HG03280 (cell line): ENCODE measurements at regions not wholly inside any gene's neighbourhood (a gene's known extent, or its start where the extent isn't known, plus 50 kb on each side); places are given as distances from the start of the nearest gene placed in this dataset.

Experiments
- ATAC-seq: cut with Tn5 transposase; IDR thresholded peaks from one replicate; pipeline ENCODE4 v1.9.1; 2021; ENCODE audit warnings: mild to moderate bottlenecking, moderate library complexity; ENCODE audit not compliant: unreplicated experiment

GRCh38 chr4:24174602-24175001 lies 284.8 kb upstream of the PPARGC1A start:
- ATAC-seq = no peak

- ATAC-seq = no peak
These were observed 282.6 kb upstream of the PPARGC1A start for GRCh38 chr4:24172406-24172805.

DNA sequence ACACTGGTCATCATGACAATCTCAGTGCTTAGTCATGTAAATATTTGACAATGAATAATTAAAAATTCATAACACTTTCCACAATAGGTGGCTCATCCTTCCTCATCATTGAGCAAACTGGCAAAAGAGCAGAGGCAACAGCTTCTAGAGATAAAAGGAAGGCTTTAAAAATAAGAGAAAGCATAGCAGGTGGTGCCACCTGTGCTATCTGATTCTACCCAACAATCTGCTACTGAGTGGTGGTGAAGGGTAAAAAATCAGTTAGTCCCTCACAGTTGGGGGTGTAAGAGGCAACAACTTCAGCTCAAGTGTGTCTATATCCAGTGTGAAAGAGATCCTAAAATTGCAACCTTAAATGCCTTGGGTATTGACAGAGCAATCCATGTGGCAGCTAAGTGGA lies 280.1 kb upstream of the PPARGC1A start:
- no peak for ATAC-seq

DNA sequence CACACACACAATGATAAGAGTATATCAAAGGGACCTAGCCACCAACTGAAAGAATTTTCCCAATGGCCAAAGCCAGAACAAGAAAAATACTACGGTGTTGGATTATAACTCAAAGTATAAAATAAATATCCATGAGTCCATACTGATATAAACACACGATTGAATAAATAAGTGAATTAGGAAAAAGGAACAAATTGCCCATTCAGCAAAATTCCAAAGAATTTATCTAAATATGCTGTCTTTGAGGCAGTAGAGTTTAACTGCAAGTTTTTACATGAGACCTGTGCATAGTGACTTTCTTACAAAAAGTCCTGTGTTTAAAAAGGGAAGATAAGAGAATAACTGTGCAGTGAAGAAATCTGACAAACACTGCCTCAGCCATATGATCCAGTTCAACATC lies 278.8 kb upstream of the PPARGC1A start:
- no peak for ATAC-seq

DNA sequence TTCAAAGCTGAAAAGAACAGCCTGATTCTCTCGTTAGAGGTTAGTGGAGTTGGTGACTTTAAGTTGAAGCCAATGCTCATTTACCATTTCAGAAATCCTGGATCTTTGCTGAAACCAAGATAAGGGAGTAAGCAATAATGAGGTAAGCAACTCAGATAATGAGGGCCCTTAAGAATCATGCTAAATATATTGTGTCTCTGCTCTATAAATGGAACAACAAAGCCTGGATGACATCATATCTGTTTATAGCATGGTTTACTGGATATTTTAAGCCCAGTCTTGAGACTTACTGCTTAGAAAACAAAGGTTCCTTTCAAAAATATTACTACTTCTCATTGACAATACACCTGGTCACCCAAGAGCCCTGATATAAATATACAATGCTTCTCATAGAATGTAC lies 276.7 kb upstream of the PPARGC1A start:
- ATAC-seq = no peak

DNA sequence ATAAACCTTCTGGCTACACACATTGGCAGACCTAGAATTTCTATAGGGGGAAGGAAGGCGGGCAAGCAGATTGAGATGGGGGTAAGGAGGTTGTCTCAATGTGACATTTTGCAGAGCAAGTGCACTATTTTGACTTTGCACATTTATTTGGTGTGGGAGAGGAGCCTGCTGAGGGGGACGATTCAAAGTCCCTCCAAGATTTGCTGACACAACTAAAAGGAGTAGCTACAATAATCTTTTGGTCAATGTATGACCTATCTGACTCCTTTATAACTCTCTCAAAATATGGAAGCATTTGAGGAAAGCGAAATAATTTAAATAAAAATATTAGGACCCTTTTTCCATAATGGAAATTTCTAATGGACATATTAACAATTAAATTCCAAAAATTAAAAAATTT lies 274.9 kb upstream of the PPARGC1A start:
- no peak for ATAC-seq

DNA sequence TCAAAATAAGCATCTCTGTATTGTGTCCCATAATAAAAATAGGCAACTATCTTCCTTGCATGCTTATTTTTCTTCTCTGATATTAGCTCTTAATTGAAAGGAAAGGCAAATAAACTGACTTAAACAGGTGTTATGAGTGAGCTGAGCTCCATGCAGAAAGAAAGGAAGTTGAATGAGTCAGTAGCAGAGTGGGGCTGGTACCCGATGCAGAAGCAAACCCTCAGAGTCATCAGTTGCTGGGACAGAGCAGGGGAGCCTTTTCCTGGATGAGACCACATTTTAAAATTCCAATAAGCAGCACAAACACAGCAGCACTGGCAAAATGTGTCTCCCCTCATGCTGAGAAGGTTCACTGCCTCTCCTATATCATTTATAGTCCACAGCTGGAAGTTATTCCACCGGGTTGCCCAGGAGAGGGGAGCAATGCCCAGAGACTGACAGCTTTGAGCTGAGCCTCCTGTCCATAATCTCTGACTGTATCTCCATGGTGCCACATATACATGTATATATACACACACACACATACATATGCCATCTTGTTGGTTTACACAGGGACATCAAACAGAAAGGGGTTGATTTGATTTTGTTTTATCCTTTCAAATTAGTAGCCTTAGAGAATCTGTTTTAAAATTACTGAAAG lies 274.3 kb upstream of the PPARGC1A start:
- no peak for ATAC-seq

DNA sequence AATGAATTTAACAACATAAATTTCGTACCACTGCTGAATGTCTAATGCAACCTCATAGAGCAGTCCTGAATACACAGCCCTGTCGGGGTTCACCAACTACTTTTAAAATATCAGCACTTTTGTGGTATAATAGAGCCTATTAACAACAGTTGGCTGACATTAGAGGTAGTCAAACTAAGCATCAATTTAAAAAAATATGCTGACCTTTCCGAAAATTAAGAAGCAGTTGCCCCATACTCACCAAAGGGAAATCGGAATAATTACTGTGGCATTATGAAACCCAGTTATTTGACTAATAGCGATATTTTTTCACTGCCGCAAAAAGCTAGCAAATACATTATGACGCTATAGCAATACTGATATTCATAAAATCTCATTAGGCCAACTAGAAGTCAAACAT lies 273.5 kb upstream of the PPARGC1A start:
- no peak for ATAC-seq

DNA sequence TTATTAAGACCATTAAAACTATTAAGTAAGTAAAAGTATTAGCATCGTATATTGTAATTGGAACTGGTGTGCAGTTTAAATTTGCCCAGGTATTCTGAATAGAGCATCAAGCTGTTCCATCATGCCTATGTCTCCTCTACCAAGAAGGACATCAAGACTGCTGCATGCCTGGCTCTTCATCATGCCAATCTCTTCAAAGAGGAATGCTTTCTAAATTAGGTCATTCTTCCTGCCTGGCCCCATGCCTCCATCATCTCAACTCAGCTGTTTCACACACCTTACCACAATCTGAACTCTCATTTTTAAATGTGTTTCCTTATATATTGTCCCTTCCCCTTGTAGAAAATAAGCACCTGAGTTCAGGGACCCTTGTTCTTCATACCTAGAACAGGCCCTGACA lies 270.5 kb upstream of the PPARGC1A start:
- ATAC-seq = no peak

DNA sequence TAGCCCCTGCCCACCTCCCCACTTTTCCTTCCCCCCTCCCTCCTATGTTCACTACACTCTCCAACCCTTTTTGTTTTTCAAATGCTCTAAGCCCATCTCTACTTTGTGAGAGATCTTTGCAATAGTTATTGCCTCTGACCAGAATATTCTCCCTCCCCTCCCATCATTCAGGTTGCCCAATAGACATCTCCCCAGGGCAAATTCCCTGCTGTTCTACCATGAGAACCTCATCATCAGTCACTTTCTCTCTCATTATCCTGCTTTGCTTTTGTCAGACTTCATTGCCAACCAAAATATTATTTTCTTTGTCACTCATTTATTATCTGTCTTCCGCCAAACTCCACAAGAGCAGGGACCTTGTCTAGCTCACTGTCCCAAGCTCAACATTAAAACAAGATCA lies 268.2 kb upstream of the PPARGC1A start:
- no peak for ATAC-seq

DNA sequence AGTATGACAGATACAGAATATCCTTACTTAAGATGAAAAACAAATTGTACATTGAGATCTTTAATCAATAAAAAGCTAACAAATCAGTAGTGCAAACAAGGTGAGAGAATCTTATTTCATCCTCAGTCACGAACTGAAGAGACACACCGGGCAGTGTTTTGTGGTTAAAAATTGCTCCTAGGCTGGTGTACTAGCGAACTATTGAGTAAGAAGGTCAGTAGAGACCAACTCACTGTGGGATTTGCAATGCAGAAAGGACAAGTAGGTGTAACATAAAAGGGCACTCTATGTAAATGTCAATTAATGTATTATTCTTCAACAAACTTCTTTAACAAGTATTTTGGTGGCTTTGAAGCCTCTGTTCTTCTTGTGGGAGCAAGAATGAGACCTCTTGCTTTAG lies 260.2 kb upstream of the PPARGC1A start:
- no peak for ATAC-seq

DNA sequence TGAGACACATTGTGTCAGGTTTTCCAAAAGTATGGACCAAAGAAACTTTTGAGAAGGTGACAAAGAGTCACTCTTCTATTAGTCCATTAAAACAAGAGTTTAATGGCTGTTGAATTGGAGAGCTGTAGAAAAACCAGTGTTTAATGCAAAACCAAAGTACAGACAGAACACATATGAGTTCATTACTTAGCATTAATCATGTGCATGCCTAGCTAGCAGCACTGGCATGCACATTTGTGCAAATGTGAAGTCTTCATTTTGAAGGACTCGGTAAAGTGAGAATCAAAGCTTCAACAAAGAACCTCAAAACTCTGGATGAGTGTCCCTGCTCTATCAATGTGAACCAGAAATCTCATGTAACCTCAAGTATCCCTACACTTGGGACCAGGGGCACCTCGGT lies 256.3 kb upstream of the PPARGC1A start:
- ATAC-seq = no peak

DNA sequence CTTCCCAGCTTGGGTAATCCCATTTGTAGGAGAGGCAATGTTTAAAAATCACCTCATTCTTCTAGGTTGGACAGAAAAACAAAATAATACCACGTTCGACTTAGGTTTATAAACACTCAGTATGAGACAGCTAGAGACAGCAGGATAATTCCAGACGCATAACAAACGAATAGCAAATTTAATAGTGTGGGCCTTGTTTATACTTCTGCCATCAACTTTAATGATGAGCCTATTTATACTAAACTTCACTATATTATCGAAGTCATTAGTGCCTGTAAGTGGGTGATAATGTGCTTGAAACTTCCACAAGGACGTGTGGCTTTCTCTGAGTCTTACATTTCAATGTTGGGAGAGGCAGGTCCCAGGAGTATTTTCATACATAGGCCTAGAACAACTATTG lies 255.7 kb upstream of the PPARGC1A start:
- ATAC-seq = no peak

GRCh38 chr4:24144381-24144780 lies 254.5 kb upstream of the PPARGC1A start:
- no peak for ATAC-seq

DNA sequence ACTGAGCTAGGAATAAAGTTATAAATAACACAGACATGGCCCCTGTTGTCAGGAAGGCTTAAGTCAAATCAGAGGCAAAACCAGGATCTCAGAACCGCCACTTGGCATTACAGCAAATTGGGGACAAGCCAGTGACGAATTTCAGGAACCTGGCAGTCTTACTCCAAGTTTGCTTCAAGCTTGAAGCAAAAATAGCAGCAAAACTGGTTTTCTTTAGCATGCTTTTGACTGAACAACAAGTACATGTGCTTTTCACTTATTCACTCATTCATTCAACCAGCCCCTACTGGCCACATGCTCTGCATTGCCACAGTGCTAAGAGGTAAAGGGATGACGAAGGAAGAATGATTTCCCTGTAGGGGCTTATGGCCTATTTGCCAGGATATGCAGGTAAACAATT lies 253.9 kb upstream of the PPARGC1A start:
- ATAC-seq = no peak

GRCh38 chr4:24141836-24142235 lies 252.0 kb upstream of the PPARGC1A start:
- ATAC-seq = no peak

- no peak for ATAC-seq
These were observed 251.0 kb upstream of the PPARGC1A start for GRCh38 chr4:24140892-24141291.

- no peak for ATAC-seq
These were observed 248.1 kb upstream of the PPARGC1A start for GRCh38 chr4:24137671-24138601.

GRCh38 chr4:24131954-24132673 lies 242.3 kb upstream of the PPARGC1A start:
- no peak for ATAC-seq

GRCh38 chr4:24130637-24131036 lies 240.8 kb upstream of the PPARGC1A start:
- ATAC-seq = no peak

- no peak for ATAC-seq
These were observed 236.9 kb upstream of the PPARGC1A start for GRCh38 chr4:24126776-24127175.
